ENCODE measurements at regions not wholly inside any gene's neighbourhood (a gene's known extent, or its start where the extent isn't known, plus 50 kb on each side); places are given as distances from the start of the nearest gene placed in this dataset.

DNA sequence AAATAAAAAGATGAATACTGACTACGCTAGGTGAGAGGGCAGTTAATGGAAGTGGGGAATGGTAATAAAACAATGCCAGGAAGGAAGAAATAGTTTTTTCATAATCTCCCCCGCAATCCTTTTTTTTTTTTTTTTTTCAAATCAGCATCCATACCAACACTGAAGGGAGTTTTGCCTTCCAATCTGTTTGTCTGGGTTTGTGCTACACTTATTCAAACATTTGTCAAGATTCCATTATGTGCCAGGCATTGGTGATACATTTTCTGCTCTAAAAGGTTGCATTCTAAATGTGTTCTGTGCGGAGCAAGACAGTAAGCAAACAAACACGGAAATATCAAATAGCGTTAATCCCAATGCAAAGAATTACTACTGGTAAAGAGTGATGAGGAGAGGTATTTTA is 437.9 kb upstream of the BOD1L1 start:
- H3K4me1 Mint-ChIP-seq = peaks cover 26 to 30% of the 10 kb centered on the region in 2 experiments
- TF ChIP-seq, protein P1, sequence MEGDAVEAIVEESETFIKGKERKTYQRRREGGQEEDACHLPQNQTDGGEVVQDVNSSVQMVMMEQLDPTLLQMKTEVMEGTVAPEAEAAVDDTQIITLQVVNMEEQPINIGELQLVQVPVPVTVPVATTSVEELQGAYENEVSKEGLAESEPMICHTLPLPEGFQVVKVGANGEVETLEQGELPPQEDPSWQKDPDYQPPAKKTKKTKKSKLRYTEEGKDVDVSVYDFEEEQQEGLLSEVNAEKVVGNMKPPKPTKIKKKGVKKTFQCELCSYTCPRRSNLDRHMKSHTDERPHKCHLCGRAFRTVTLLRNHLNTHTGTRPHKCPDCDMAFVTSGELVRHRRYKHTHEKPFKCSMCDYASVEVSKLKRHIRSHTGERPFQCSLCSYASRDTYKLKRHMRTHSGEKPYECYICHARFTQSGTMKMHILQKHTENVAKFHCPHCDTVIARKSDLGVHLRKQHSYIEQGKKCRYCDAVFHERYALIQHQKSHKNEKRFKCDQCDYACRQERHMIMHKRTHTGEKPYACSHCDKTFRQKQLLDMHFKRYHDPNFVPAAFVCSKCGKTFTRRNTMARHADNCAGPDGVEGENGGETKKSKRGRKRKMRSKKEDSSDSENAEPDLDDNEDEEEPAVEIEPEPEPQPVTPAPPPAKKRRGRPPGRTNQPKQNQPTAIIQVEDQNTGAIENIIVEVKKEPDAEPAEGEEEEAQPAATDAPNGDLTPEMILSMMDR (conservative IDR thresholded peaks at IDR 0.05) = no peak

More for the DNA sequence above, 437.9 kb upstream of the BOD1L1 start:
- Histone ChIP-seq H2AFZ (ENCODE audit: low read length) (no peak overlapping the region), H3K9ac (ENCODE audit: extremely low read depth, insufficient read length, low read length) (no peak overlapping the region), H3T11ph (ENCODE audit: low read length) (no peak overlapping the region), H3K4ac (ENCODE audit: low read depth, low read length) (no peak overlapping the region), H4K5ac (ENCODE audit: insufficient read length, low read depth, low read length) (no peak overlapping the region), H3K18ac (ENCODE audit: insufficient read length, low read depth, low read length) (no peak overlapping the region), H3K79me2 (ENCODE audit: insufficient read depth, low read length) (no peaks in the 10 kb centered on the region), H4K8ac (replicated peaks; ENCODE audit: insufficient read length, low read depth, low read length) (no peak overlapping the region), H3K4me2 (ENCODE audit: insufficient read depth, insufficient read length, low read length) (no peak overlapping the region), H3K14ac (ENCODE audit: insufficient read depth, low read length) (no peak overlapping the region), H3K4me1 (ENCODE audit: insufficient read depth, low read length) (peaks cover 3% of the 10 kb centered on the region; the same call in 1 of the 2 replicates), H3K23me2 (ENCODE audit: insufficient read length, low read depth, low read length, poor library complexity, severe bottlenecking) (no peaks in the 10 kb centered on the region), H2AK5ac (ENCODE audit: insufficient read length, low read length) (no peak overlapping the region), H2BK20ac (ENCODE audit: low read depth, low read length, poor library complexity, severe bottlenecking) (no peak overlapping the region), H3K79me1 (ENCODE audit: insufficient read depth, low read depth, low read length, poor library complexity, severe bottlenecking) (no peaks in the 10 kb centered on the region), H2BK15ac (ENCODE audit: low read depth, low read length) (no peak overlapping the region), H2BK12ac (ENCODE audit: insufficient read length, low read depth, low read length) (no peak overlapping the region), H3K9me3 (ENCODE audit: control insufficient read depth, low read depth, low read length) (no peaks in the 10 kb centered on the region), H4K91ac (ENCODE audit: insufficient read length, low read depth, low read length) (no peak overlapping the region), H3K56ac (ENCODE audit: insufficient read length, low read depth, low read length) (no peak overlapping the region), H2BK120ac (ENCODE audit: low read depth, low read length, poor library complexity, severe bottlenecking) (no peak overlapping the region), H2BK5ac (ENCODE audit: insufficient read length, low read length) (no peak overlapping the region), H3K27ac (ENCODE audit: insufficient read length, low read depth, low read length) (no peak overlapping the region), H3K23ac (ENCODE audit: insufficient read length, low read depth, low read length) (no peak overlapping the region), H3K27me3 (ENCODE audit: insufficient read depth, low read length) (no peaks in the 10 kb centered on the region), H4K20me1 (ENCODE audit: control insufficient read depth, insufficient read depth, insufficient read length) (no peaks in the 10 kb centered on the region)
- no peak overlapping the region for H3K4me3 Mint-ChIP-seq
- no peak overlapping the region; a peak in 1 of 7 replicates for H3K27ac Mint-ChIP-seq
- no peaks in the 10 kb centered on the region; a peak in 1 of 5 replicates for H3K9me3 Mint-ChIP-seq
- H3K27me3 Mint-ChIP-seq (ENCODE audit: low read depth) = peaks cover 3% of the 10 kb centered on the region
- no peak for DNase-seq
- no CpG with 5 or more reads among the region's 5 CpGs for WGBS (ENCODE audit: extremely low coverage, insufficient read length, low lambda C conversion rate)
- no peaks in the 10 kb centered on the region for H3K36me3 Mint-ChIP-seq (ENCODE audit: insufficient read depth in 1 of 3, low read depth in 3 of 3)

Data from H9 (cell line).